ENCODE measurements at regions not wholly inside any gene's neighbourhood (a gene's known extent, or its start where the extent isn't known, plus 50 kb on each side); places are given as distances from the start of the nearest gene placed in this dataset.

- TF ChIP-seq POLR2A (IDR thresholded peaks at IDR 0.05; ENCODE audit: low read depth, low read length) (no peak), POLR2AphosphoS5 (IDR thresholded peaks at IDR 0.05; ENCODE audit: low read depth, low read length) (no peak)
Observed at GRCh38 chr4:24319387-24319786, 265.0 kb downstream of the DHX15 start.

Data from GM12892 (cell line).